SK-N-SH (cell line): ENCODE measurements at regions not wholly inside any gene's neighbourhood (a gene's known extent, or its start where the extent isn't known, plus 50 kb on each side); places are given as distances from the start of the nearest gene placed in this dataset.

ENCODE experiments used
- CTCF ChIA-PET: fragments of 300-600, 350-600 bp; formaldehyde crosslinking; extraction: SDS; loops from one replicate; lab custom pipeline; 2021; lab: Yijun Ruan, JAX
- POLR2A ChIA-PET: fragments of 350-600 bp; sonication (Branson Sonifier 250); formaldehyde crosslinking; extraction: SDS; loops from one replicate; lab custom pipeline; 2020; ENCODE audit warnings: antibody characterized with exemption, inconsistent platforms; lab: Yijun Ruan, JAX
- DNase-seq: peaks from one replicate; pipeline ENCODE4 v3.0.0; 2012
- H2AFZ ChIP-seq: fragments of 200-600 bp; sonication (generic); 2 replicates; pipeline ENCODE4 v1.8.1; 2016; ENCODE audit warnings: antibody characterized with exemption, mild to moderate bottlenecking, low read depth
- H3F3A ChIP-seq: fragments of 200-600 bp; sonication (generic); replicated peaks from 2 replicates; pipeline ENCODE3; 2016; ENCODE audit warnings: antibody characterized with exemption, mild to moderate bottlenecking; ENCODE audit not compliant: insufficient read depth
- H3K27ac ChIP-seq, 2 experiments: fragments of 200-500 bp in 1 of 2; fragments of 200-600 bp in 1 of 2; sonication (Bioruptor generic) in 1 of 2; sonication (generic), shearing (Covaris generic) in 1 of 2; 2 replicates each; pipeline versions ENCODE4 v1.5.1 to v1.6.1; 2014 to 2016; ENCODE audit warnings: low read depth in 2 of 2, inconsistent platforms in 1 of 2, low read length in 1 of 2, mild to moderate bottlenecking in 1 of 2, mixed read lengths in 1 of 2
- H3K27me3 ChIP-seq: fragments of 200-600 bp; sonication (generic), shearing (Covaris generic); 2 replicates; pipeline ENCODE4 v1.6.1; 2016; ENCODE audit warnings: mixed run types; ENCODE audit not compliant: insufficient read depth
- H3K36me3 ChIP-seq, 2 experiments: fragments of 200-500 bp in 1 of 2; fragments of 200-600 bp in 1 of 2; sonication (Bioruptor generic) in 1 of 2; sonication (generic) in 1 of 2; replicated peaks in 1 of 2; 2 replicates each; pipeline versions ENCODE3 to v1.5.1; 2014 to 2016; ENCODE audit warnings: low read length in 1 of 2, mild to moderate bottlenecking in 1 of 2; ENCODE audit not compliant: insufficient read depth in 2 of 2, control insufficient read depth in 1 of 2
- H3K4me1 ChIP-seq, 2 experiments: fragments of 200-500 bp in 1 of 2; fragments of 200-600 bp in 1 of 2; sonication (Bioruptor generic) in 1 of 2; sonication (generic), shearing (Covaris generic) in 1 of 2; 2 replicates each; pipeline versions ENCODE4 v1.5.1 to v1.6.1; 2014 to 2016; ENCODE audit warnings: low read depth in 1 of 2, low read length in 1 of 2, mixed run types in 1 of 2; ENCODE audit not compliant: insufficient read depth in 2 of 2, control insufficient read depth in 1 of 2
- H3K4me2 ChIP-seq: fragments of 200-600 bp; sonication (generic), shearing (Covaris generic); 2 replicates; pipeline ENCODE4 v1.6.1; 2017; ENCODE audit warnings: mixed run types
- H3K4me3 ChIP-seq, 2 experiments: fragments of 200-500 bp in 1 of 2; fragments of 200-600 bp in 1 of 2; sonication (Bioruptor generic) in 1 of 2; sonication (generic), shearing (Covaris generic) in 1 of 2; 2 replicates each; pipeline versions ENCODE4 v1.5.1 to v1.8.1; 2014 to 2016; ENCODE audit warnings: low read depth in 2 of 2, inconsistent platforms in 1 of 2, low read length in 1 of 2, mild to moderate bottlenecking in 1 of 2, mixed read lengths in 1 of 2, moderate library complexity in 1 of 2
- H3K79me2 ChIP-seq: fragments of 200-600 bp; sonication (generic); 2 replicates; pipeline ENCODE4 v1.8.1; 2017; ENCODE audit warnings: mild to moderate bottlenecking; ENCODE audit not compliant: insufficient read depth
- H3K9ac ChIP-seq: fragments of 200-600 bp; sonication (generic); 2 replicates; pipeline ENCODE4 v1.6.1; 2017; ENCODE audit warnings: mixed run types
- H3K9me2 ChIP-seq: fragments of 200-600 bp; sonication (generic); 2 replicates; pipeline ENCODE4 v1.6.1; 2017; ENCODE audit warnings: mixed run types
- H3K9me3 ChIP-seq: fragments of 200-600 bp; sonication (generic); 2 replicates; pipeline ENCODE4 v1.6.1; 2017; ENCODE audit warnings: mixed run types, mild to moderate bottlenecking, moderate library complexity
- H4K20me1 ChIP-seq: fragments of 200-600 bp; sonication (generic); 2 replicates; pipeline ENCODE4 v1.6.1; 2017; ENCODE audit warnings: mild to moderate bottlenecking, mixed run types; ENCODE audit not compliant: insufficient read depth
- FOXM1 ChIP-seq: IDR thresholded peaks from 2 replicates; pipeline ENCODE4 v1.4.0; 2012; ENCODE audit warnings: low read depth, mild to moderate bottlenecking
- GABPA ChIP-seq: IDR thresholded peaks from 2 replicates; pipeline ENCODE4 v1.4.0; 2012; ENCODE audit warnings: low read depth, mild to moderate bottlenecking
- IRF3 ChIP-seq: fragments of 150-350 bp; IDR thresholded peaks from 2 replicates; pipeline ENCODE4 v1.6.1; 2016; ENCODE audit warnings: mild to moderate bottlenecking, low read depth, low read length
- MEF2A ChIP-seq: IDR thresholded peaks from 2 replicates; pipeline ENCODE4 v1.4.0; 2012; ENCODE audit warnings: low read depth, borderline replicate concordance
- POLR2AphosphoS5 ChIP-seq: IDR thresholded peaks from 2 replicates; pipeline ENCODE4 v1.6.1; 2012; ENCODE audit warnings: low read depth, low read length
- REST ChIP-seq: IDR thresholded peaks from 2 replicates; pipeline ENCODE4 v1.6.1; 2012; ENCODE audit warnings: mild to moderate bottlenecking, low read depth, low read length, moderate library complexity
- TCF12 ChIP-seq: IDR thresholded peaks from 2 replicates; pipeline ENCODE4 v1.4.0; 2012
- TEAD4 ChIP-seq: IDR thresholded peaks from 2 replicates; pipeline ENCODE4 v1.4.0; 2012; ENCODE audit warnings: mild to moderate bottlenecking, borderline replicate concordance; ENCODE audit not compliant: insufficient read depth
- WGBS: methylation state at CpG from one replicate; pipeline ENCODE4 v1.1.6; 2017; ENCODE audit warnings: low lambda C conversion rate; 5-methylcytosine and 5-hydroxymethylcytosine counted together
- TF ChIP-seq, protein P1 (sequence below): IDR thresholded peaks from 2 replicates; pipeline ENCODE4 v1.4.0; 2012; ENCODE audit warnings: low read depth, borderline replicate concordance

GRCh38 chr10:2953495-2953894 is 113.9 kb upstream of the PFKP start:
- Histone ChIP-seq H3K9me3 (no peaks in the 10 kb centered on the region), H3K27me3 (no peaks in the 10 kb centered on the region; the same call in 1 of the 2 replicates), H2AFZ (no peak overlapping the region), H3F3A (no peaks in the 10 kb centered on the region), H3K4me2 (no peak overlapping the region), H3K4me1 (no peaks in the 10 kb centered on the region), H4K20me1 (no peaks in the 10 kb centered on the region), H3K27ac (no peak overlapping the region), H3K9ac (no peak overlapping the region), H3K4me3 (no peak overlapping the region), H3K79me2 (no peaks in the 10 kb centered on the region), H3K36me3 (no peaks in the 10 kb centered on the region), H3K9me2 (no peaks in the 10 kb centered on the region)
- no peak for DNase-seq
- TF ChIP-seq MEF2A (no peak), IRF3 (no peak), TEAD4 (no peak), FOXM1 (no peak), TCF12 (peak; percentile 26; the same call in 1 of the 2 replicates), POLR2AphosphoS5 (no peak), REST (no peak), GABPA (no peak)
- TF ChIP-seq, protein P1, sequence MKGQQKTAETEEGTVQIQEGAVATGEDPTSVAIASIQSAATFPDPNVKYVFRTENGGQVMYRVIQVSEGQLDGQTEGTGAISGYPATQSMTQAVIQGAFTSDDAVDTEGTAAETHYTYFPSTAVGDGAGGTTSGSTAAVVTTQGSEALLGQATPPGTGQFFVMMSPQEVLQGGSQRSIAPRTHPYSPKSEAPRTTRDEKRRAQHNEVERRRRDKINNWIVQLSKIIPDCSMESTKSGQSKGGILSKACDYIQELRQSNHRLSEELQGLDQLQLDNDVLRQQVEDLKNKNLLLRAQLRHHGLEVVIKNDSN: no peak
- ChIA-PET CTCF (no interaction called here), POLR2A (no interaction called here)
- 26% methylated on average over 2 of the region's 2 CpGs for WGBS

- no peak for DNase-seq
These were observed 116.0 kb upstream of the PFKP start for GRCh38 chr10:2951235-2951835.

More at GRCh38 chr10:2951235-2951835, 116.0 kb upstream of the PFKP start:
- H3K9me2 ChIP-seq: no peaks in the 10 kb centered on the region
- H3K79me2 ChIP-seq: no peaks in the 10 kb centered on the region
- H4K20me1 ChIP-seq: no peaks in the 10 kb centered on the region
- no peaks in the 10 kb centered on the region for H3F3A ChIP-seq
- no peaks in the 10 kb centered on the region; the same call in 1 of the 2 replicates for H3K27me3 ChIP-seq
- H3K9me3 ChIP-seq: no peaks in the 10 kb centered on the region
- no peak overlapping the region for H3K4me2 ChIP-seq
- no peaks in the 10 kb centered on the region for H3K36me3 ChIP-seq
- H3K27ac ChIP-seq: no peak overlapping the region
- H2AFZ ChIP-seq: no peak overlapping the region
- TF ChIP-seq FOXM1: no peak
- POLR2A ChIA-PET: no interaction called here
- H3K4me3 ChIP-seq: no peak overlapping the region
- WGBS: 54% methylated on average over 8 of the region's 10 CpGs
- H3K9ac ChIP-seq: no peak overlapping the region
- no peaks in the 10 kb centered on the region for H3K4me1 ChIP-seq
- CTCF ChIA-PET: interaction anchor here (1.3 to 2.3 kb wide), 3 partner anchors 23 to 92 kb away, joined by 5 to 11 read pairs (median 6); no protein-coding TSS in a partner anchor
